SKM-1 (cell line): ENCODE measurements at regions not wholly inside any gene's neighbourhood (a gene's known extent, or its start where the extent isn't known, plus 50 kb on each side); places are given as distances from the start of the nearest gene placed in this dataset.

Experiments
- DNase-seq: peaks from one replicate; lab custom pipeline; 2025; ENCODE audit not compliant: unreplicated experiment; lab: John Stamatoyannopoulos, UW

- DNase-seq = no peak
Observed at GRCh38 chr10:123480845-123481244, 185.3 kb upstream of the GPR26 start.

GRCh38 chr10:123484722-123485121 is 181.4 kb upstream of the GPR26 start:
- DNase-seq = no peak

GRCh38 chr10:123485341-123485960 is 180.7 kb upstream of the GPR26 start:
- no peak for DNase-seq

- DNase-seq = no peak
Observed at GRCh38 chr10:123488436-123488835, 177.7 kb upstream of the GPR26 start.

- no peak for DNase-seq
Observed at GRCh38 chr10:123491364-123491763, 174.8 kb upstream of the GPR26 start.

- DNase-seq = no peak
Observed at GRCh38 chr10:123492016-123492415, 174.1 kb upstream of the GPR26 start.

GRCh38 chr10:123494301-123494808 is 171.8 kb upstream of the GPR26 start:
- DNase-seq = no peak

GRCh38 chr10:123496375-123496774 is 169.8 kb upstream of the GPR26 start:
- no peak for DNase-seq

- DNase-seq = no peak
Observed at GRCh38 chr10:123496996-123497660, 169.0 kb upstream of the GPR26 start.

- no peak for DNase-seq
Observed at GRCh38 chr10:123500110-123500509, 166.0 kb upstream of the GPR26 start.

- no peak for DNase-seq
Observed at GRCh38 chr10:123501148-123501547, 165.0 kb upstream of the GPR26 start.

- no peak for DNase-seq
Observed at GRCh38 chr10:123502983-123503382, 163.2 kb upstream of the GPR26 start.

GRCh38 chr10:123506455-123506854 is 159.7 kb upstream of the GPR26 start:
- DNase-seq = no peak

GRCh38 chr10:123507298-123507697 is 158.9 kb upstream of the GPR26 start:
- no peak for DNase-seq

GRCh38 chr10:123509338-123509737 is 156.8 kb upstream of the GPR26 start:
- no peak for DNase-seq

GRCh38 chr10:123512901-123513775 is 153.0 kb upstream of the GPR26 start:
- no peak for DNase-seq

GRCh38 chr10:123513870-123514269 is 152.3 kb upstream of the GPR26 start:
- DNase-seq = no peak

GRCh38 chr10:123514996-123515395 is 151.2 kb upstream of the GPR26 start:
- DNase-seq = no peak

- no peak for DNase-seq
Observed at GRCh38 chr10:123515661-123516060, 150.5 kb upstream of the GPR26 start.

- DNase-seq = no peak
Observed at GRCh38 chr10:123516291-123516690, 149.9 kb upstream of the GPR26 start.

GRCh38 chr10:123517426-123517825 is 148.7 kb upstream of the GPR26 start:
- no peak for DNase-seq

GRCh38 chr10:123517901-123518300 is 148.3 kb upstream of the GPR26 start:
- no peak for DNase-seq
